Naive thymus-derived CD8-positive, alpha-beta T cell (primary cell): ENCODE measurements at regions not wholly inside any gene's neighbourhood (a gene's known extent, or its start where the extent isn't known, plus 50 kb on each side); places are given as distances from the start of the nearest gene placed in this dataset.

Experiments
- ATAC-seq, 2 donors: fragments of 150-1000 bp; cut with Tn5 transposase in 1 of 2; sonication (Bioruptor Pico), chemical (Tn5 transposase) in 1 of 2; 1 replicate in 1 of 2; 2 replicates in 1 of 2; pipeline ENCODE4 v1.10.0; 2021; ENCODE audit warnings: mild to moderate bottlenecking in 2 of 2, moderate library complexity in 2 of 2
- POLR2A ChIA-PET: fragments of 350-600 bp; sonication (Branson Sonifier 250); formaldehyde crosslinking; loops from one replicate; lab custom pipeline; 2021; ENCODE audit warnings: antibody characterized with exemption; lab: Charles Lee
- DNase-seq, 10 donors: peaks; one replicate each; pipeline versions ENCODE4 v3.0.0 to v3.0.0-alpha.2; 2020 to 2022
- H3K27ac Mint-ChIP-seq, 10 donors: one replicate each; pipeline ENCODE4 v1.8.0; 2020 to 2022; ENCODE audit warnings: mild to moderate bottlenecking in 10 of 10, mixed read lengths in 10 of 10, moderate library complexity in 4 of 10, inconsistent platforms in 1 of 10
- H3K27me3 Mint-ChIP-seq, 5 donors: one replicate each; pipeline ENCODE4 v1.8.0; 2021 to 2022; ENCODE audit warnings: mixed read lengths in 5 of 5
- H3K36me3 Mint-ChIP-seq, 3 donors: one replicate each; pipeline ENCODE4 v1.8.0; 2020 to 2022; ENCODE audit warnings: mixed read lengths in 3 of 3, mild to moderate bottlenecking in 2 of 3, inconsistent platforms in 1 of 3
- H3K4me1 Mint-ChIP-seq, 4 donors: one replicate each; pipeline ENCODE4 v1.8.0; 2021 to 2022; ENCODE audit warnings: mixed read lengths in 4 of 4
- H3K4me3 Mint-ChIP-seq, 10 donors: one replicate each; pipeline ENCODE4 v1.8.0; 2020 to 2022; ENCODE audit warnings: mild to moderate bottlenecking in 10 of 10, mixed read lengths in 10 of 10, moderate library complexity in 6 of 10, inconsistent platforms in 1 of 10
- H3K9me3 Mint-ChIP-seq, 9 donors: one replicate each; pipeline ENCODE4 v1.8.0; 2020 to 2022; ENCODE audit warnings: mixed read lengths in 9 of 9, mild to moderate bottlenecking in 3 of 9, inconsistent platforms in 1 of 9, moderate library complexity in 1 of 9

DNA sequence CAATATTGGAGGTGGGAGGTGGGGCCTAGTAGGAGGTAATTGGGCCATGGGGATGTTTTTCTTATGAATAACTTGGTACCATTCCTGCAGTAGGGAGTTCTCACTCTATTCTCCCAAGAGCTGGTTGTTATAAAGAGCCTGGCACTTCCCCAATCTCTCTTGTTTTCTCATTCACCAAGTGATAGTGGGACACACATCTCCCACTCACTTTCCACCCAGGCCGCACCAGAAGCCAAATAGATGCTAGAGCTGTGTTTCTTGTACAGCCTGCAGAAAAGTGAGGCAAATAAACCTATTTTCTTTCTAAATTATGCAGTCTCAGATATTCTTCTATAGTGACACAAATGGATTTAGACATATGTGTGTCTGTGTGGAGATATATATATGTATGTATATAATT is 117.6 kb downstream of the ANKRD50 start:
- DNase-seq (no peak), ATAC-seq (no peak)
- Mint-ChIP-seq H3K27ac (no peak overlapping the region), H3K27me3 (peaks cover 0 to 2% (median 0%) of the 10 kb centered on the region in 5 donors), H3K9me3 (no peaks in the 10 kb centered on the region), H3K4me1 (peaks cover 0 to 4% (median under 1%) of the 10 kb centered on the region in 4 donors), H3K36me3 (no peaks in the 10 kb centered on the region), H3K4me3 (no peak overlapping the region)
- POLR2A ChIA-PET = no interaction called here

DNA sequence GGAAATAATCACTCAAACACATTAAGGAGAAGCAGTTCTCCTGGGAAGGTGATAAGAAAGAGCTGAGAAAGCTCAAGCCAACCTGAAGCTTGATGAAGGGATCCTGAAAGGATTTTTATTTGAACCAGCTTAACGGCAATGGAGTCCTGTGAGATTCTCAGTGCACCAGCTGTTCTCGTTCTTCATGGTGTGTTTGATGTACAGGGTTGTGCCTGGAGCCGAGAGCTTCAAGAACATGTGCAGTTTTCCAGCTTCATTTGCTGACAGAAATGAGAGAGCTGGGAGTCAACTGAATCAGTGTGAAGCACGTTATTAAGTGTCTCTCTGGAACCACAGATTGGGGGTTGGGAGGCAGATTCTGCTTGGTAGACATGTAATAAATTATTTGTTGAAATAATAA is 115.7 kb downstream of the ANKRD50 start:
- Mint-ChIP-seq H3K9me3 (peaks cover 0 to under 1% (median 0%) of the 10 kb centered on the region in 9 donors), H3K4me1 (peaks cover 0 to 4% (median under 1%) of the 10 kb centered on the region in 4 donors), H3K36me3 (no peaks in the 10 kb centered on the region), H3K27me3 (peaks cover 0 to 2% (median 0%) of the 10 kb centered on the region in 5 donors), H3K27ac (no peak overlapping the region), H3K4me3 (no peak overlapping the region)
- no peak for ATAC-seq
- no peak for DNase-seq
- POLR2A ChIA-PET = no interaction called here

DNA sequence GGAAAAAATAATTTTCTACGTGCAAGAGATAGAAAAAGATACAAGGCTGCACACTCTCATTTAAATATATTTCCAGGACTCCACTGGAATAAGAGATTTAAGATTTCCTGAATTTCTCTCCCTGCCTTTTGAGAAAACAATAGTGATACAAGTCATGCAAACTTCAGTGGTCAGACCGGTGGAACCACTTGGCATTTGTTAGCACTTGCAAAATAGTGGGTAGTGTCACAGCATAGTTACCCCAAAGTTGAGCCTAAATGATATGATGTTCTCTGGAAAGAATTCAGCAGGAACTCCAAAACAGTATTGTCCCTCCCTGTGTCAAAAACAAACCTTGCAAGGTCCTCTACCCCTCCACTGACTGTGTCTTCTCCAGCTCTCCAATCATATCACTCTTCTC is 102.3 kb downstream of the ANKRD50 start:
- Mint-ChIP-seq H3K4me3 (no peak overlapping the region), H3K36me3 (no peaks in the 10 kb centered on the region), H3K4me1 (no peaks in the 10 kb centered on the region), H3K9me3 (peaks cover 0 to 7% (median 2%) of the 10 kb centered on the region in 9 donors), H3K27ac (no peak overlapping the region), H3K27me3 (peaks cover 0 to 4% (median 0%) of the 10 kb centered on the region in 5 donors)
- DNase-seq (no peak), ATAC-seq (no peak)
- POLR2A ChIA-PET = no interaction called here
